GM10248 (cell line): ENCODE measurements at regions not wholly inside any gene's neighbourhood (a gene's known extent, or its start where the extent isn't known, plus 50 kb on each side); places are given as distances from the start of the nearest gene placed in this dataset.

ENCODE experiments used
- CTCF ChIA-PET: fragments of 300-600 bp; sonication (Branson Sonifier 250); formaldehyde crosslinking; extraction: SDS; loops from one replicate; lab custom pipeline; 2021; ENCODE audit warnings: antibody characterized with exemption; lab: Yijun Ruan, JAX
- POLR2A ChIA-PET: fragments of 350-650 bp; sonication (Branson Sonifier 250); formaldehyde crosslinking; extraction: SDS; loops from one replicate; lab custom pipeline; 2020; ENCODE audit warnings: antibody characterized with exemption; lab: Yijun Ruan, JAX
- DNase-seq: peaks from one replicate; pipeline ENCODE4 v3.0.0; 2012; ENCODE audit errors: extremely low spot score
- TF ChIP-seq, protein P1 (sequence below): IDR thresholded peaks from 2 replicates; pipeline ENCODE4 v1.5.1; 2012; ENCODE audit warnings: mild to moderate bottlenecking, low read depth; ENCODE audit errors: extremely low read depth, missing control alignments, control extremely low read depth

- ChIA-PET CTCF (no interaction called here), POLR2A (no interaction called here)
- DNase-seq = no peak
- TF ChIP-seq, protein P1, sequence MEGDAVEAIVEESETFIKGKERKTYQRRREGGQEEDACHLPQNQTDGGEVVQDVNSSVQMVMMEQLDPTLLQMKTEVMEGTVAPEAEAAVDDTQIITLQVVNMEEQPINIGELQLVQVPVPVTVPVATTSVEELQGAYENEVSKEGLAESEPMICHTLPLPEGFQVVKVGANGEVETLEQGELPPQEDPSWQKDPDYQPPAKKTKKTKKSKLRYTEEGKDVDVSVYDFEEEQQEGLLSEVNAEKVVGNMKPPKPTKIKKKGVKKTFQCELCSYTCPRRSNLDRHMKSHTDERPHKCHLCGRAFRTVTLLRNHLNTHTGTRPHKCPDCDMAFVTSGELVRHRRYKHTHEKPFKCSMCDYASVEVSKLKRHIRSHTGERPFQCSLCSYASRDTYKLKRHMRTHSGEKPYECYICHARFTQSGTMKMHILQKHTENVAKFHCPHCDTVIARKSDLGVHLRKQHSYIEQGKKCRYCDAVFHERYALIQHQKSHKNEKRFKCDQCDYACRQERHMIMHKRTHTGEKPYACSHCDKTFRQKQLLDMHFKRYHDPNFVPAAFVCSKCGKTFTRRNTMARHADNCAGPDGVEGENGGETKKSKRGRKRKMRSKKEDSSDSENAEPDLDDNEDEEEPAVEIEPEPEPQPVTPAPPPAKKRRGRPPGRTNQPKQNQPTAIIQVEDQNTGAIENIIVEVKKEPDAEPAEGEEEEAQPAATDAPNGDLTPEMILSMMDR = no peak
Measured at GRCh38 chr3:109229174-109229847, 87.0 kb downstream of the DPPA2 start.

DNA sequence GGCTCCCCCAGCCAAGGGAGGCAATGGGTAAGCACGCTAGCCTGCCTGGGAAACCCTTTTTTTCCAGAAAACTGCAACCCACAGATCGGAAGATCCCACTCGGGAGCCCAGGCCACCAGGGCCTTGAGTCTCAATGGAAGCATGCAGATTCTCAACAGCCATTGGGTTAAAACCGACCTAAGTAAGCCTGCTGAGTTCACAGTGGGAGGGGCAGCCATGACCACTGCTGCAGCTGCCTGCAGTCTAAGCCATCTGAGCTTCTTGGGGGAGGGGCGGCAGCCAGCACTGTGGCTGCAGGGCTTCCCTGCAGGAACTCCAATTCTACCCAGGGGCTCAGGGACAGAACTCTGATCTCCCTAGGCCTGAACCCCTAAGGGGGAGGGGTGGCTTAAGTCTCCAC, 82.0 kb downstream of the DPPA2 start:
- ChIA-PET CTCF (no interaction called here), POLR2A (no interaction called here)
- TF ChIP-seq, protein P1 = no peak
- DNase-seq = no peak

DNA sequence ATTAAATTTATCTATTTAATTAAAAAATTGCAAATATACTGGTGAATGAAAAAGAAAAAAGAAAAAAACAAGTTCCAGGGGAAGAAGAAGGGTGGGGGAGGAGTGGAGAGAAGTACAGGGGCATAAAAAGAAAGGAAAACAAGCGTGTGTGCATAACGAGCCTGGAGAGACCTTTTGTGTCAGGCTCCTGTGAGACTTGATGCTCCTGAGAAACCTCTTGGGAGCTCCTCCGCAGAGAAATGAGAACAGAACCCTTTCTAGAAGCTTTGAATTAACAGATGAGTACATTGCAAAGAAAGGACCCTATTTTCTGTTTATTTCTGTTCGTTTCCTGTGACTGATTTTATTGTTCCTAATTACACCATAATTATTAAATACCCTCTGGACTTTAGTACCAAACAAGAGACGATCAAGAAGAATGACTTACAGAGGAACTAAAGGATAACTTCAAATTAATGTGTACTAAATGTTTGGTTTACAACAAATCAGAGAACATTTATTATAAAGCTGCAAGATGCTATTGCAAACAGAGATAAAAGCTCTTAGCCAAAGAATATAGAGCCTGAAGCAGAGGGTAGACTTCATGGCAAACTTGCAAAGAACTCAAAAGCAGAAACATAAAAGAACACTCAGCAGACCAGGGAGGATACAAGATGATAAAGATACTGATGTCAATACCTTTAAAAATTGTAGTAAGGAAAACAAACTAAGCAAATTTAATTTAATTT, 74.7 kb downstream of the DPPA2 start:
- TF ChIP-seq, protein P1 = no peak
- no peak for DNase-seq
- POLR2A ChIA-PET = no interaction called here
- CTCF ChIA-PET = interaction anchor here (1.7 kb wide), 1 partner anchor 30 kb away, joined by 4 read pairs; no protein-coding TSS in a partner anchor

GRCh38 chr3:109242187-109242523, 74.2 kb downstream of the DPPA2 start:
- TF ChIP-seq, protein P1 = no peak
- DNase-seq = no peak
- POLR2A ChIA-PET = no interaction called here
- CTCF ChIA-PET = interaction anchor here (1.7 kb wide), 1 partner anchor 29 kb away, joined by 4 read pairs; no protein-coding TSS in a partner anchor
